GM23338 (cell line): ENCODE measurements at regions not wholly inside any gene's neighbourhood (a gene's known extent, or its start where the extent isn't known, plus 50 kb on each side); places are given as distances from the start of the nearest gene placed in this dataset.
"Not testable (repeated sequence)": the region's sequence is repeated elsewhere in the genome, so short reads cannot be mapped to it uniquely, and the experiment has no call there.

Experiments used
- ATAC-seq: fragments of 200-7000 bp; cut with Tn5 transposase; 3 replicates; pipeline ENCODE4 v1.9.1; 2020
- DNase-seq: peaks from one replicate; pipeline ENCODE4 v3.0.0-alpha.2; 2015; ENCODE audit warnings: low spot score
- H2AFZ ChIP-seq: fragments of 200-600 bp; sonication (generic); 2 replicates; pipeline ENCODE4 v1.8.0; 2016; ENCODE audit warnings: antibody characterized with exemption, mild to moderate bottlenecking, moderate library complexity
- H3F3A ChIP-seq: fragments of 200-600 bp; sonication (generic); replicated peaks from 2 replicates; pipeline ENCODE4 v1.8.0; 2017; ENCODE audit warnings: antibody characterized with exemption, mixed run types, low read depth
- H3K27ac ChIP-seq: fragments of 200-600 bp; sonication (generic); 2 replicates; pipeline ENCODE4 v1.6.1; 2016; ENCODE audit warnings: low read depth
- H3K27me3 ChIP-seq: fragments of 200-600 bp; sonication (generic); 2 replicates; pipeline ENCODE4 v1.8.0; 2016; ENCODE audit warnings: mild to moderate bottlenecking, mixed run types, moderate library complexity; ENCODE audit not compliant: insufficient read depth
- H3K36me3 ChIP-seq: fragments of 200-600 bp; sonication (generic); 2 replicates; pipeline ENCODE4 v1.8.0; 2016; ENCODE audit warnings: mild to moderate bottlenecking; ENCODE audit not compliant: insufficient read depth
- H3K4me1 ChIP-seq: fragments of 200-600 bp; sonication (generic); 2 replicates; pipeline ENCODE4 v1.8.0; 2016; ENCODE audit warnings: mild to moderate bottlenecking, moderate library complexity; ENCODE audit not compliant: insufficient read depth
- H3K4me2 ChIP-seq: fragments of 200-600 bp; sonication (generic); 2 replicates; pipeline ENCODE4 v1.7.1; 2017; ENCODE audit warnings: mixed run types
- H3K4me3 ChIP-seq: fragments of 200-600 bp; sonication (generic); 2 replicates; pipeline ENCODE4 v1.6.1; 2016; ENCODE audit warnings: mixed run types
- H3K79me2 ChIP-seq: fragments of 200-600 bp; sonication (generic); replicated peaks from 2 replicates; pipeline ENCODE4 v1.8.0; 2017; ENCODE audit warnings: mild to moderate bottlenecking; ENCODE audit not compliant: insufficient read depth
- H3K9me2 ChIP-seq: fragments of 200-600 bp; sonication (generic); 2 replicates; pipeline ENCODE4 v1.8.0; 2017; ENCODE audit not compliant: insufficient read depth
- H4K20me1 ChIP-seq: fragments of 200-600 bp; sonication (generic); replicated peaks from 2 replicates; pipeline ENCODE4 v1.8.0; 2017; ENCODE audit warnings: mild to moderate bottlenecking; ENCODE audit not compliant: insufficient read depth
- H3K27ac Mint-ChIP-seq: 2 replicates; pipeline ENCODE4 v1.8.0; 2020; ENCODE audit warnings: inconsistent platforms, mild to moderate bottlenecking, moderate library complexity, mixed read lengths
- H3K27me3 Mint-ChIP-seq: 3 replicates; pipeline ENCODE4 v1.8.0; 2022; ENCODE audit warnings: low read depth, mild to moderate bottlenecking, moderate library complexity, mixed read lengths, inconsistent platforms; ENCODE audit not compliant: insufficient read depth, poor library complexity
- H3K36me3 Mint-ChIP-seq: 3 replicates; pipeline ENCODE4 v1.8.0; 2021; ENCODE audit warnings: low read depth, mild to moderate bottlenecking, inconsistent platforms, moderate library complexity, mixed read lengths
- H3K4me1 Mint-ChIP-seq: 3 replicates; pipeline ENCODE4 v1.8.0; 2020; ENCODE audit warnings: mild to moderate bottlenecking, inconsistent platforms, mixed read lengths
- H3K4me3 Mint-ChIP-seq: 3 replicates; pipeline ENCODE4 v1.8.0; 2021; ENCODE audit warnings: moderate library complexity, mild to moderate bottlenecking, inconsistent platforms, mixed read lengths
- H3K9me3 Mint-ChIP-seq: 3 replicates; pipeline ENCODE4 v1.8.0; 2020; ENCODE audit warnings: moderate library complexity, mild to moderate bottlenecking, inconsistent platforms, mixed read lengths
- CREB1 ChIP-seq: fragments of 250-450 bp; sonication (Bioruptor Pico); IDR thresholded peaks from 2 replicates; pipeline ENCODE4 v1.5.0; 2020; ENCODE audit warnings: low read depth, mild to moderate bottlenecking, moderate library complexity
- EZH2 ChIP-seq: fragments of 200-600 bp; sonication (generic); IDR thresholded peaks from one replicate; pipeline ENCODE4 v1.8.0; 2017; ENCODE audit warnings: antibody characterized with exemption, mild to moderate bottlenecking, low read depth; ENCODE audit not compliant: unreplicated experiment
- EZH2phosphoT487 ChIP-seq: fragments of 200-600 bp; sonication (generic); IDR thresholded peaks from one replicate; pipeline ENCODE4 v1.8.1; 2018; ENCODE audit warnings: antibody characterized with exemption; ENCODE audit not compliant: unreplicated experiment
- JUNB ChIP-seq: IDR thresholded peaks from one replicate; pipeline ENCODE4 v1.6.1; 2016; ENCODE audit warnings: antibody characterized with exemption; ENCODE audit not compliant: unreplicated experiment
- NANOG ChIP-seq: IDR thresholded peaks from 2 replicates; pipeline ENCODE4 v1.6.1; 2016; ENCODE audit warnings: antibody characterized with exemption, borderline replicate concordance
- POLR2AphosphoS5 ChIP-seq: IDR thresholded peaks from 2 replicates; pipeline ENCODE4 v1.6.1; 2016; ENCODE audit warnings: antibody characterized with exemption, low read depth
- STAT1 ChIP-seq: IDR thresholded peaks from one replicate; pipeline ENCODE4 v1.6.1; 2016; ENCODE audit warnings: antibody characterized with exemption; ENCODE audit not compliant: unreplicated experiment
- ZNF114 ChIP-seq: fragments of 250-450 bp; sonication (Bioruptor Pico); IDR thresholded peaks from 2 replicates; pipeline ENCODE4 v1.5.0; 2020; ENCODE audit warnings: mild to moderate bottlenecking, moderate library complexity
- TF ChIP-seq, protein P1 (sequence below): fragments of 250-450 bp; sonication (Bioruptor Pico); IDR thresholded peaks from 2 replicates; pipeline ENCODE4 v1.5.0; 2020; ENCODE audit warnings: mild to moderate bottlenecking, moderate library complexity
- TF ChIP-seq, protein P2 (sequence below): IDR thresholded peaks from 2 replicates; pipeline ENCODE4 v1.6.1; 2016; ENCODE audit warnings: antibody characterized with exemption
- TF ChIP-seq, protein P3 (sequence below), 2 experiments: fragments of 200-600 bp in 1 of 2; sonication (generic) in 1 of 2; conservative IDR thresholded peaks; 2 replicates each; pipeline versions ENCODE4 v1.5.1 to v1.6.1; 2016 to 2017; ENCODE audit warnings: antibody characterized with exemption in 2 of 2, low read depth in 2 of 2, mild to moderate bottlenecking in 2 of 2, moderate library complexity in 1 of 2

GRCh38 chr3:110021659-110022058, 684.3 kb upstream of the DPPA4 start (continued):
- TF ChIP-seq, protein P1, sequence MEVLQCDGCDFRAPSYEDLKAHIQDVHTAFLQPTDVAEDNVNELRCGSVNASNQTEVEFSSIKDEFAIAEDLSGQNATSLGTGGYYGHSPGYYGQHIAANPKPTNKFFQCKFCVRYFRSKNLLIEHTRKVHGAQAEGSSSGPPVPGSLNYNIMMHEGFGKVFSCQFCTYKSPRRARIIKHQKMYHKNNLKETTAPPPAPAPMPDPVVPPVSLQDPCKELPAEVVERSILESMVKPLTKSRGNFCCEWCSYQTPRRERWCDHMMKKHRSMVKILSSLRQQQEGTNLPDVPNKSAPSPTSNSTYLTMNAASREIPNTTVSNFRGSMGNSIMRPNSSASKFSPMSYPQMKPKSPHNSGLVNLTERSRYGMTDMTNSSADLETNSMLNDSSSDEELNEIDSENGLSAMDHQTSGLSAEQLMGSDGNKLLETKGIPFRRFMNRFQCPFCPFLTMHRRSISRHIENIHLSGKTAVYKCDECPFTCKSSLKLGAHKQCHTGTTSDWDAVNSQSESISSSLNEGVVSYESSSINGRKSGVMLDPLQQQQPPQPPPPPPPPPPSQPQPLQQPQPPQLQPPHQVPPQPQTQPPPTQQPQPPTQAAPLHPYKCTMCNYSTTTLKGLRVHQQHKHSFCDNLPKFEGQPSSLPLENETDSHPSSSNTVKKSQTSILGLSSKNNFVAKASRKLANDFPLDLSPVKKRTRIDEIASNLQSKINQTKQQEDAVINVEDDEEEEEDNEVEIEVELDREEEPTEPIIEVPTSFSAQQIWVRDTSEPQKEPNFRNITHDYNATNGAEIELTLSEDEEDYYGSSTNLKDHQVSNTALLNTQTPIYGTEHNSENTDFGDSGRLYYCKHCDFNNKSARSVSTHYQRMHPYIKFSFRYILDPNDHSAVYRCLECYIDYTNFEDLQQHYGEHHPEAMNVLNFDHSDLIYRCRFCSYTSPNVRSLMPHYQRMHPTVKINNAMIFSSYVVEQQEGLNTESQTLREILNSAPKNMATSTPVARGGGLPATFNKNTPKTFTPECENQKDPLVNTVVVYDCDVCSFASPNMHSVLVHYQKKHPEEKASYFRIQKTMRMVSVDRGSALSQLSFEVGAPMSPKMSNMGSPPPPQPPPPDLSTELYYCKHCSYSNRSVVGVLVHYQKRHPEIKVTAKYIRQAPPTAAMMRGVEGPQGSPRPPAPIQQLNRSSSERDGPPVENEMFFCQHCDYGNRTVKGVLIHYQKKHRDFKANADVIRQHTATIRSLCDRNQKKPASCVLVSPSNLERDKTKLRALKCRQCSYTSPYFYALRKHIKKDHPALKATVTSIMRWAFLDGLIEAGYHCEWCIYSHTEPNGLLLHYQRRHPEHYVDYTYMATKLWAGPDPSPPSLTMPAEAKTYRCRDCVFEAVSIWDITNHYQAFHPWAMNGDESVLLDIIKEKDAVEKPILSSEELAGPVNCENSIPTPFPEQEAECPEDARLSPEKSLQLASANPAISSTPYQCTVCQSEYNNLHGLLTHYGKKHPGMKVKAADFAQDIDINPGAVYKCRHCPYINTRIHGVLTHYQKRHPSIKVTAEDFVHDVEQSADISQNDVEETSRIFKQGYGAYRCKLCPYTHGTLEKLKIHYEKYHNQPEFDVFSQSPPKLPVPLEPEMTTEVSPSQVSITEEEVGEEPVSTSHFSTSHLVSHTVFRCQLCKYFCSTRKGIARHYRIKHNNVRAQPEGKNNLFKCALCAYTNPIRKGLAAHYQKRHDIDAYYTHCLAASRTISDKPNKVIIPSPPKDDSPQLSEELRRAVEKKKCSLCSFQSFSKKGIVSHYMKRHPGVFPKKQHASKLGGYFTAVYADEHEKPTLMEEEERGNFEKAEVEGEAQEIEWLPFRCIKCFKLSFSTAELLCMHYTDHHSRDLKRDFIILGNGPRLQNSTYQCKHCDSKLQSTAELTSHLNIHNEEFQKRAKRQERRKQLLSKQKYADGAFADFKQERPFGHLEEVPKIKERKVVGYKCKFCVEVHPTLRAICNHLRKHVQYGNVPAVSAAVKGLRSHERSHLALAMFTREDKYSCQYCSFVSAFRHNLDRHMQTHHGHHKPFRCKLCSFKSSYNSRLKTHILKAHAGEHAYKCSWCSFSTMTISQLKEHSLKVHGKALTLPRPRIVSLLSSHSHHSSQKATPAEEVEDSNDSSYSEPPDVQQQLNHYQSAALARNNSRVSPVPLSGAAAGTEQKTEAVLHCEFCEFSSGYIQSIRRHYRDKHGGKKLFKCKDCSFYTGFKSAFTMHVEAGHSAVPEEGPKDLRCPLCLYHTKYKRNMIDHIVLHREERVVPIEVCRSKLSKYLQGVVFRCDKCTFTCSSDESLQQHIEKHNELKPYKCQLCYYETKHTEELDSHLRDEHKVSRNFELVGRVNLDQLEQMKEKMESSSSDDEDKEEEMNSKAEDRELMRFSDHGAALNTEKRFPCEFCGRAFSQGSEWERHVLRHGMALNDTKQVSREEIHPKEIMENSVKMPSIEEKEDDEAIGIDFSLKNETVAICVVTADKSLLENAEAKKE: no peak
- TF ChIP-seq POLR2AphosphoS5 (no peak), EZH2phosphoT487 (no peak), NANOG (no peak), EZH2 (no peak), CREB1 (CRISPR knock-in tag) (no peak), ZNF114 (CRISPR knock-in tag) (no peak), STAT1 (no peak), JUNB (no peak)
- TF ChIP-seq, protein P2, sequence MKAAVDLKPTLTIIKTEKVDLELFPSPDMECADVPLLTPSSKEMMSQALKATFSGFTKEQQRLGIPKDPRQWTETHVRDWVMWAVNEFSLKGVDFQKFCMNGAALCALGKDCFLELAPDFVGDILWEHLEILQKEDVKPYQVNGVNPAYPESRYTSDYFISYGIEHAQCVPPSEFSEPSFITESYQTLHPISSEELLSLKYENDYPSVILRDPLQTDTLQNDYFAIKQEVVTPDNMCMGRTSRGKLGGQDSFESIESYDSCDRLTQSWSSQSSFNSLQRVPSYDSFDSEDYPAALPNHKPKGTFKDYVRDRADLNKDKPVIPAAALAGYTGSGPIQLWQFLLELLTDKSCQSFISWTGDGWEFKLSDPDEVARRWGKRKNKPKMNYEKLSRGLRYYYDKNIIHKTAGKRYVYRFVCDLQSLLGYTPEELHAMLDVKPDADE: no peak
- TF ChIP-seq, protein P3, sequence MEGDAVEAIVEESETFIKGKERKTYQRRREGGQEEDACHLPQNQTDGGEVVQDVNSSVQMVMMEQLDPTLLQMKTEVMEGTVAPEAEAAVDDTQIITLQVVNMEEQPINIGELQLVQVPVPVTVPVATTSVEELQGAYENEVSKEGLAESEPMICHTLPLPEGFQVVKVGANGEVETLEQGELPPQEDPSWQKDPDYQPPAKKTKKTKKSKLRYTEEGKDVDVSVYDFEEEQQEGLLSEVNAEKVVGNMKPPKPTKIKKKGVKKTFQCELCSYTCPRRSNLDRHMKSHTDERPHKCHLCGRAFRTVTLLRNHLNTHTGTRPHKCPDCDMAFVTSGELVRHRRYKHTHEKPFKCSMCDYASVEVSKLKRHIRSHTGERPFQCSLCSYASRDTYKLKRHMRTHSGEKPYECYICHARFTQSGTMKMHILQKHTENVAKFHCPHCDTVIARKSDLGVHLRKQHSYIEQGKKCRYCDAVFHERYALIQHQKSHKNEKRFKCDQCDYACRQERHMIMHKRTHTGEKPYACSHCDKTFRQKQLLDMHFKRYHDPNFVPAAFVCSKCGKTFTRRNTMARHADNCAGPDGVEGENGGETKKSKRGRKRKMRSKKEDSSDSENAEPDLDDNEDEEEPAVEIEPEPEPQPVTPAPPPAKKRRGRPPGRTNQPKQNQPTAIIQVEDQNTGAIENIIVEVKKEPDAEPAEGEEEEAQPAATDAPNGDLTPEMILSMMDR (conservative IDR thresholded peaks at IDR 0.05; ENCODE audit: low read depth in 2 of 2): no peak

DNA sequence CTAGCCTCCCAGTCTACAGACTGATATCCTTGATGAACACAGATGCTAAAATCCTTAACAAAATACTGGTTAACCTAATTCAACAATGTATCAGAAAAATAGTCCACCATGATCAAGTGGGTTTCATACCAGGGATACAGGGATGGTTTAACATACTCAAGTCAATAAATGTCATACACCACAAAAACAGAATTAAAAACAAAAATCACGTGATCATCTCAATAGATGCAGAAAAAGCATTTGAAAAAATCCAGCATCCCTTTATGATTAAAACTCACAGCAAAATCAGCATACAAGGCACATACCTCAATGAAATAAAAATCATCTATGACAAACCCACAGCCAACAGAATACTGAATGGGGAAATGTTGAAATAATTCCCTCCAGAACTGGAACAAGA, 685.7 kb upstream of the DPPA4 start:
- H3K9me2 ChIP-seq, DNase-seq, H3K36me3 ChIP-seq, H3K4me2 ChIP-seq, H3K4me3 Mint-ChIP-seq, H3F3A ChIP-seq, H3K27me3 ChIP-seq, H4K20me1 ChIP-seq, H2AFZ ChIP-seq, H3K27ac ChIP-seq, H3K4me3 ChIP-seq, H3K27ac Mint-ChIP-seq, H3K79me2 ChIP-seq, H3K27me3 Mint-ChIP-seq, ATAC-seq: not testable (repeated sequence)
- H3K4me1 Mint-ChIP-seq: peaks cover 17% of the 10 kb centered on the region
- H3K36me3 Mint-ChIP-seq: peaks cover 26% of the 10 kb centered on the region; the same call in 2 of the 3 replicates
- H3K4me1 ChIP-seq: peaks cover 16% of the 10 kb centered on the region
- peaks cover 22% of the 10 kb centered on the region for H3K9me3 Mint-ChIP-seq
